GM12872 (cell line): ENCODE measurements at regions not wholly inside any gene's neighbourhood (a gene's known extent, or its start where the extent isn't known, plus 50 kb on each side); places are given as distances from the start of the nearest gene placed in this dataset.

Experiments
- TF ChIP-seq, protein P1 (sequence below): IDR thresholded peaks from 3 replicates; pipeline ENCODE4 v1.5.1; 2011; ENCODE audit warnings: low read depth, mild to moderate bottlenecking, low read length, moderate library complexity; ENCODE audit not compliant: insufficient read depth

DNA sequence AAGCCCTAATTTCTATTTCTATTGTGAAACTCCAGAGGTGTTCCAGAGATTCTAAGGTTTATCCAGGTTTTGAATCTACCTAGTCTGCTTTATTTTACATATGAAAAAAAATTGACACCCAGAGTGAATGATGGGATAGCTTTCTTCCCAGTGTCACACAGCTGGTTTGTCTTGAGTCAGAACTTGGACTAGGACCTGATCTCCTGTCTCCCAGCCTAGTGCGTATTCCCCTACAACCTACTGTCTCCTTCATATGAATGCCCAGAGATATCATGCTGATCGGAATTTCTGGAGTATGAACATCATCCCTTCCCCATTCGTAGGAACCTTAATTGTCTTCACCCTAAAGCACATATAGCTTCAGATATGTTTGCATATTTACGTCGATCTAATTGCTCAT lies 524.2 kb downstream of the SPATA31D1 start:
- TF ChIP-seq, protein P1, sequence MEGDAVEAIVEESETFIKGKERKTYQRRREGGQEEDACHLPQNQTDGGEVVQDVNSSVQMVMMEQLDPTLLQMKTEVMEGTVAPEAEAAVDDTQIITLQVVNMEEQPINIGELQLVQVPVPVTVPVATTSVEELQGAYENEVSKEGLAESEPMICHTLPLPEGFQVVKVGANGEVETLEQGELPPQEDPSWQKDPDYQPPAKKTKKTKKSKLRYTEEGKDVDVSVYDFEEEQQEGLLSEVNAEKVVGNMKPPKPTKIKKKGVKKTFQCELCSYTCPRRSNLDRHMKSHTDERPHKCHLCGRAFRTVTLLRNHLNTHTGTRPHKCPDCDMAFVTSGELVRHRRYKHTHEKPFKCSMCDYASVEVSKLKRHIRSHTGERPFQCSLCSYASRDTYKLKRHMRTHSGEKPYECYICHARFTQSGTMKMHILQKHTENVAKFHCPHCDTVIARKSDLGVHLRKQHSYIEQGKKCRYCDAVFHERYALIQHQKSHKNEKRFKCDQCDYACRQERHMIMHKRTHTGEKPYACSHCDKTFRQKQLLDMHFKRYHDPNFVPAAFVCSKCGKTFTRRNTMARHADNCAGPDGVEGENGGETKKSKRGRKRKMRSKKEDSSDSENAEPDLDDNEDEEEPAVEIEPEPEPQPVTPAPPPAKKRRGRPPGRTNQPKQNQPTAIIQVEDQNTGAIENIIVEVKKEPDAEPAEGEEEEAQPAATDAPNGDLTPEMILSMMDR, result no peak

DNA sequence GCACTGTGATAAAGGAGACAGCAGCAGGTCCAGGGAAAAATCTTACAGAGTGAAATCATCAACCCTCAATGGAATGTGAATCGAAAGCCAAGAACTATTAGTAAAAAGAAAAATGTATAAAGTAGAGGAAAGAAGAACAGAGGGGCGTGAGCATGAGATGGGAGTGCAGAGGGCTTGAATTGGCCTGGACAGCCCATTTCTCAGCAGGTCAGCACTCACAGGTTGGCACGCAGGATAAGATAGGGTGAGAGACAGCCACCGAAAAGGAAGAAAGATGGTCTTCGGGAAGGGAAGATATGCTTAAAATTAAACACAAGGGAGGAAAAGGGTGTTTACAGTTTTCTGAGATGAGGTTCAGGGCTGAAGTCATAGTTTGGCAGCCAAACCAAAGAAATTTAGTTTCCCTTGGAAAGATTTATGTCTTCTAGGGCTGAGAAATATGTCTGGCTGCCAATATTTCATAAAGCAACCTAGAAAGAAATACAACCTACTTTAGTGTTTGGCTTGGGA lies 524.7 kb downstream of the SPATA31D1 start:
- TF ChIP-seq, protein P1, result no peak

DNA sequence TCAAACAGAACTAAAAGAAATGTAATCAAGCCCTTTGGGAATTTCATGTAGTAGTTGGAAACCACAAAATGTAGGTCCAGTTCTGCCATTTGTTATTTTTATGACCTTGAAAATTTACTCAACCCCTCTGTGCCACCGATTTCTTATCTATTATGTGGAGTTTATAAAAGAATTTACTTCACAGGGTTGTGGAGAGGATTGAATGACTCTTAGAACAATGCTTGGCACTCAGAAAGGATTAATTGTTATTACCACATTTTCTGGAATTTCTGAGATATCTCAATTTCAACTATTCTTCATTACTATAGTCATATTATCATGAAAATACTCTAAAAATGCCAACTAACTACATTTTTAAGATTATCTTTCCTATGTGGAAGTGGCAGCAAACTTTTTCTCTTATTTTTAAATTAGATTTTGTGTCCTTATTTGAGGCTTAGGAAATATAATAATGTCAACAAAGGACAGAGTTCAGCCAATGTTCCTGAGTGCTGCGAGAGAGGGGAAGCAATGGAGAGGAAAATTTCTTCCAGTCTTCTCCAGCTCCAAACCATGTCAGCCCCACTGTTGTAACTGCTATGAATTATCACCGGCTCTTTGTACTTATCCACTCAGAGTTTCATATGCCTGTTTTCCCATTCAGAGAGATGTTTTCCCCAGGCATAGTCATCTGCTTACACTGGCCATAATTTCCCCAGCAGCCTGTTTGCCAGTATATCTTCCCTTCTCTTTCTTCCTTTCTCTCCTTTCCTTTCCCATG lies 525.6 kb downstream of the SPATA31D1 start:
- TF ChIP-seq, protein P1, result no peak

DNA sequence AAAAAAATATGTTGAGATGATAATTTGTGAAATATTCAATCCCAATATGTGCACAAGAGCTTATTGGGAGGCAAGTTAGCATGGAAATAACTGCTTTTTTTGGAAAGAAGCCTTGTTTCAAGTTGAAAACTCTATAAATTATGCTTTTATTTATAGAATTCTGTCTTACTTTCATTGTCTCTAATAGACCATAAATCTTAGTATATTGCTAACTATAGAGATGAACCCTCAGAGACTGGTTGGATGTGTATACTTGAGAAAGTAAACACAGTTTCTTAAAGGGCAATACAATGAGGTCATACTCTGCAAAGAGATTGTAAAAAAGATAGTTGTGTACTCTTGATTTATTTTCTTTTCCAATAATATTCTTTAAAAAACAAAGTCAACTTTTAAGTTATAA lies 530.3 kb downstream of the SPATA31D1 start:
- TF ChIP-seq, protein P1, result no peak

DNA sequence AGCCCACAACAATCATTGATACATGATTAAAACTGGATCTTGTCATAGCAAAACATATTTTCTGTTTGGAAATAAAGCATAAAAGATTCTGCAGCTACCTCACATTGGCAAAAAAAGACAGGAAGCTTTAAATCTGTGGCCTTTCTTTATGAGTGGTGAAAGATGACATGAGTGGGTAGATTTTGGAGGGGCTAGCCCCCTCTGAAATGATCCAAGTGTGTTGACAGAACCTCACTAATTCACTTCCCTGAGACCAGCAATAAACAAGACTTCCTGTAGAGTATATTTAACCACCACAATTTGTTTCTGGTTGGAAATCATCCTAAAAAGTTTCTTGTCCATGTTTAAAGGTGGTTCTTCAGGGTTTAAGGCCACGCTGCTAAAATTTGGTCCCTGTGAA lies 530.8 kb downstream of the SPATA31D1 start:
- TF ChIP-seq, protein P1, result no peak

DNA sequence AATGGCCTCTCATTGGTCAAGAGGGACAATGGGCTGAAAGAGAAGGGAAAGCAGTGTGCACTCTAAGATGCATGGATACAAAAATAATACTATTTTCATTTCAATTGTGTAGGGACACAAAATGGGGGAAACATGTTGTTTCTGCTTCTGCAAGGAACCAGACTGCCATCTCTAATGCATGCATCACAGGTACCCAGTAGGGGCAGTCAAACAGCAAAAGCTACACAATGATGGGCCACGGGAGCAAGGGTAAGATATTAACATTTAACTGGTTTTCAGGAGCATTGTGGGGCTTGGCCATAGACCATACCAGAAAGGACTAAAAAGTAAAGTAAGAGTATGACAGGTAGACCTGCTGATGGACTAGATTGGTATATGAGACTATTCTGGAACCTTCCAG lies 535.8 kb downstream of the SPATA31D1 start:
- TF ChIP-seq, protein P1, result no peak

DNA sequence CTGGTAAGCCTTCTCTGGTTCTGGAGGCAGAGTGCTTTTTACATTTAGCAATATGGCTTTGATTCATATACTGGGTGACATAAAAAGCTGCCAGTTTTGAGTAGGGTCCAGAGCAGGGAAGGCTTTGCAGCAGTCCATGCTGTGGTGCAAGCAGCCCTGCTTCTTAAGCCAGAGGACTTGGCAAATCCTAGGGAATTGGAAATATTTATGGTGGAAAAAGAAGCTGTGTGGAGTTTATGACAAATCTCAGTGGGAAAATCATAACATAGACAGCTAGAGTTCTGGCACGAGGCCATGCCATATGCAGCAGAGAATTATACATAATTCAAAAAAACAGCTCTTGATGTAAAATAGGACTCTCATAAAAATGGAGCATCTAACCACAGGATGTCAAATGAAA lies 536.4 kb downstream of the RASEF start:
- TF ChIP-seq, protein P1, result no peak

DNA sequence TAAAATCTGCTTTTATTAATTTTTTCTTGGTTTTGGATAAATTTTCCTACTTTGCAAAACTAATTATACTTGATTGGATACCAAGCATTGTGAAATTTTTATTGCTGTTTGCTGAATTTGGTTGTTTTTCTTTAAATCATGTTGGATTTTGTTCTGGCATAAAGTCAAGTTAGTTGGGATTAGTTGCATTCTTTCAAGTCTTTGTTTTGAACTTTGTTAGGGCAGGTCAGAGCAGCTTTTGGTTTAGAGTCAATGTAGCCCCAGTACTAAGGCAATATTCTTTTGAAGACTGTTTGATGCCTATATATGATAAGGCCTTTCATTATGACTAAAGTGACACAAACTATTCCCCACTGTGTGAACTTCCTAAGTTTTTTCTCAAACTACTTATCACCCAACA lies 531.1 kb downstream of the RASEF start:
- TF ChIP-seq, protein P1, result no peak
